GM21423 (cell line): ENCODE measurements at regions not wholly inside any gene's neighbourhood (a gene's known extent, or its start where the extent isn't known, plus 50 kb on each side); places are given as distances from the start of the nearest gene placed in this dataset.
"Not testable (repeated sequence)": the region's sequence is repeated elsewhere in the genome, so short reads cannot be mapped to it uniquely, and the experiment has no call there.

ENCODE experiments used
- ATAC-seq: cut with Tn5 transposase; IDR thresholded peaks from one replicate; pipeline ENCODE4 v1.9.1; 2021; ENCODE audit warnings: mild to moderate bottlenecking, moderate library complexity; ENCODE audit not compliant: unreplicated experiment

DNA sequence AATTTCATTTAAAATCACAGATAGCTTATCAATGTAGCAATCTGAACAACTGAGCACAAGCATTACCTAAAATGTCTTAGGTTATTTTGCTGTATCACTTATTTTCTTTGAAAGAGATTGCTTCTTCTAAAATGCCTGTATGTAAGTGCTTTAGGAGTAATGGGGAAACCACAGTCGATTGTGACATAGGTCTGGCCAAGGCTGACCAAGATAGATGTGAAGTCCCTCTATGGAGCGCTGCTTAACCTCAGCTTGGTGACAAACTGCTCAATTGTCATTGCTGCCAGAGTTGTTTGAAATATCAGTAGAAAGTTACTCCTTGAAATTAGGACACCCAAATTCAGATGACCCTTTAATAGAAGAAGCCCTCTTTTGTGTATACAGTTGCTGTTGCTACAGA, 401.9 kb upstream of the NDST4 start:
- peak; percentile 18 for ATAC-seq

DNA sequence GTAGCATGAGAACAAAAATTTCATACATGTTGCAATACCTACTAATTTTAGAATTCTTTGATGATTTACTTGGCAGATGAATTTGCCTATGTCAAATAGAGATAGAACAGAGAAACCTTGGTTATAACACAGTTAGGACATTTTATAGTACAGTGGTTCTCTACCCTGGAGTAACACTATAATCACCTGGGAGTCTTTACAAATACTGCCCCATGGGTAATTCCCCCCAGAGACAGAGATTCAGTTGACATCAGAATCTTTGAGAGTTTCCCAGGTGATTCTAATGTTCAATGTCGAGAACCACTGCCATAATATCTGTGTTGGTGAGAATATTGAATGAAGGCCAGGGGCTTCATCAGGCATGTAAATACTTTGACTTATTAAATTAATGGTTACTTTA, 401.3 kb upstream of the NDST4 start:
- ATAC-seq, result no peak

DNA sequence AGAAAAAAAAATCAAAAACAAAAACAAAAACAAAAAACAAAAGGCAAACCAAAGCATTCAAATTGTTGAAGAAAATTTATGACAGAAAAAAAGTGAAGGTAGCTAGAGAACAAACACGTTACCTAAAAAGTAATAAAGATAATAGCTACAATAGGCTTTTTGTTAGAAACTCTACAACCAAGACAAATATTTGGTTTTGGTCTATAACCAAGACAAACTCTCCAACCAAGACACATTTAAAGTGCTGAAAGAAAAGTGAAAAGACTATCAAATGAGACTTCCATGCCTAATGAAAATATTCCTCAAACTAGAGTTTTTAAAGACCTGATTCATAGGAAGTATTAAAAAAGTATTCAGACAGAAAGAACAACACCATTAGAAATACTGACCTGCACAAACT, 391.9 kb upstream of the NDST4 start:
- ATAC-seq, result no peak

- ATAC-seq, result no peak
Observed at GRCh38 chr4:115501656-115502055, 388.2 kb upstream of the NDST4 start.

DNA sequence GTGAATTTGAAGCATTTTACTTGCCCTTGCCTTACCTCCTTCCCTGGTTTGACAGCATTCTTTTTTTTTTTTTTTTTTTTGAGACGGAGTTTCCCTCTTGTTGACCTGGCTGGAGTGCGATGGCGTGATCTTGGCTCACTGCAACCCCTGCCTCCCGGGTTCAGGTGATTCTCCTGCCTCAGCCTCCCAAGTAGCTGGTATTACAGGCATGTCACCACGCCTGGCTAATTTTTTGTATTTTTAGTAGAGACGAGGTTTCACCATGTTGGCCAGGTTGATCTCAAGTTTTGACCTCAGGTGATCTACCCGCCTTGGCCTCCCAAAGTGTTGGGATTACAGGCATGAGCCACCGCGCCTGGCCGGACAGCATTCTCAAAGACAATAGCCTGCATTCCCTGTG, 380.4 kb upstream of the NDST4 start:
- ATAC-seq, result not testable (repeated sequence)

GRCh38 chr4:115491686-115492085, 378.3 kb upstream of the NDST4 start:
- ATAC-seq, result no peak

DNA sequence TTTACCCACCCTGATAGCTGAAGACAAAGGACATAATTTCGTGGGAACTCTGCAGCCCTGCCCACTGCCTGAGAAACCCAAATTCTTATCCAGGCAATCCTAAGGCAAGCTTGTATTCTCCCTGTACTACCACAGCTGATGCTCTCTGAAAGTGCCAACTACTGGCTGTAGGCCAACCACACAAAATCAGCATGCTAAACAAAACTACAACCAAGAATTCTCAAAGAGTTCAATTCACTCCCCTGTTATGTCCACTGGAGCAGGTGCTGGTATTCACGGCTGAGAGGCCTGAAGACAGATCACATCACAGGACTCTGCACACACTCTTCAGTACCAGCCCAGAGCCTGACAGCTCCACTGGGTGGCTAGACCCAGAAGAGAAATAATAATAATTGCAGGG, 375.9 kb upstream of the NDST4 start:
- no peak for ATAC-seq

DNA sequence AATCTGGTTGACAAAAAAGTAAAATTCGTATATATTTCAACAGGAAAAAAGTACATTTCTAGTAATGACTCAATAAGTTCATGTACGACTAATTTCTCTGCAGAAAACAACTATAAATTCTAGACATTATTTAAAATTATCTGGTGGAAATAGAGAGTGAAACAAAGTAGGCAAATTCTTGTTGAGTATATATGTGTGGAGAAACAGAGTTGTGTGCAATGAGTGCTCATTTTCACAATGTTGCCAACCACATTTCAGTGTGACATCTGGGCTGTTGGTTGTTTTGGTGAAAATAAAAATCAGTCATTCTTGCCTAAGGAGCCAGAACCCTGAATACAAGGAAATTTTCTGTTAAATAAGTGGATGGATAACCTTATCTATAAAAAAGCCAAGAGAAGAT, 372.0 kb upstream of the NDST4 start:
- no peak for ATAC-seq

DNA sequence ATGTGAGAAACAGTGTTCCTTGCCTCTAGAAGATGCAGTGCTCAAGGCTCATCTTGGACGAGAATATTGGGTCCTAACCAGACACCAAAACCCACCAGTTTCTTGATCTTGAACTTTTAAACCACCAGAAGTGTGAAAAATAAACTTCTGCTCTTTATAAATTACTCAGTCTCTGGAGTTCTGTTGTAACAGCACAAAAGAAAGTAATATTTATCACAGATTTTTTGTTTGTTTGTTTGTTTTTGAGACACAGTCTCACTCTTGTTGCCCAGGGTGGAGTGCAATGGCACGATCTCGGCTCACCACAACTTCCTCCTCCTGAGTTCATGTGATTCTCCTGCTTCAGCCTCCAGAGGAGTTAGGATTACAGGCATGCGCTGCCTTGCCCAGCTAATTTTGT, 371.1 kb upstream of the NDST4 start:
- no peak for ATAC-seq

GRCh38 chr4:115470763-115471162, 357.3 kb upstream of the NDST4 start:
- ATAC-seq, result no peak

DNA sequence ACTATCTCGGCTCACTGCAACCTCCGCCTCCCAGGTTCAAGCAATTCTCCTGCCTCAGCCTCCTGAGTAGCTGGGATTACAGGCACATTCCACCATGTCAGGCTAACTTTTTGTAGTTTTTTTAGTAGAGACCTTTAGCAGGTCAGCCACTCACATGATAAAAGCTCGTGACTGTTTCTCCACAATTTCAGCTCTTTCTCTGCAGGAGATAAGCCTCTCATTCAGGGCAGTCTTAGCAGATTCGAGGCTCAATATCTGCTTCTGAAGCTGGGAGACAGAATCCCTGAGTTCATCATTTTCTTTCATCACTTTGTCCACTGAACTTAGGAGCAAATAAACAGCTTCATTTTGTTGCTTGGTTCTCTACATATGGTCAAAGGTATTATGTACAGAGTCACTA, 345.9 kb upstream of the NDST4 start:
- ATAC-seq, result not testable (repeated sequence)

GRCh38 chr4:115456231-115456630, 342.8 kb upstream of the NDST4 start:
- ATAC-seq, result no peak

- no peak for ATAC-seq
Observed at GRCh38 chr4:115454228-115454627, 340.8 kb upstream of the NDST4 start.

- no peak for ATAC-seq
Observed at GRCh38 chr4:115453416-115453815, 340.0 kb upstream of the NDST4 start.

DNA sequence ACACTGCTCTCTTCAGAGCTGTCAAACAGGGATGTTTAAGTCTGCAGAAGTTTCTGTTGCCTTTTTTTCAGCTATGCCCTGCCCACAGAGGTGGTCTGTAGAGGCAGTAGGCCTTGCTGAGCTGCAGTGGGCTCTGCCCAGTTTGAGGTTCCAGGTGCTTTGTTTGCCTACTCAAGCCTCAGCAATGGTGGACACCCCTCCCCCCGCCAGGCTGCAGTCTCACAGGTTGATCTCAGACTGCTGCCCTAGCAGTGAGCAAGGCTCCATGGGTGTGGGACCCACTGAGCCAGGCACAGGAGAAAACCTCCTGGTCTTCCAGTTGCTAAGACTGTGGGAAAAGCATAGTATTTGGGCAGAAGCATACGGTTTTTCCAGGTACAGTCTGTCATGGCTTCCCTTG, 338.8 kb upstream of the NDST4 start:
- not testable (repeated sequence) for ATAC-seq

DNA sequence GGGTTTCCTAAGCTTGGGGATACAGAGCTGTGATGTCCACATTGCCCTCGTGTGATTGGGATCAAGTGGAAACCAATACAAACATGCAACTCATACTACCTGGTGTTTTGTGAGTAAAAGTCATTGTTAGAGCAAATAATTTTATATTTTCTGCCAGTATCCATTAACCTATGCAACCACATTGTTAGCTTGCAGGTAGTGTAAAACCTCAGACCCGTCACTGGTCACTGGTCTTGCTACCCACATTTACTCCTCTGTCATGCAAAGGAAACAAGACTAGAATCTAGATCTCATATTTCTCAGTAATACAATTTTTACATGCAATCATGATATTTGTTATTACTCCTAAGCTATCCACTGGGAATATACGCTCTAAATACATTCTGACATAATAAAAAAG, 324.3 kb upstream of the NDST4 start:
- ATAC-seq, result no peak

- no peak for ATAC-seq
Observed at GRCh38 chr4:115433491-115433890, 320.1 kb upstream of the NDST4 start.

DNA sequence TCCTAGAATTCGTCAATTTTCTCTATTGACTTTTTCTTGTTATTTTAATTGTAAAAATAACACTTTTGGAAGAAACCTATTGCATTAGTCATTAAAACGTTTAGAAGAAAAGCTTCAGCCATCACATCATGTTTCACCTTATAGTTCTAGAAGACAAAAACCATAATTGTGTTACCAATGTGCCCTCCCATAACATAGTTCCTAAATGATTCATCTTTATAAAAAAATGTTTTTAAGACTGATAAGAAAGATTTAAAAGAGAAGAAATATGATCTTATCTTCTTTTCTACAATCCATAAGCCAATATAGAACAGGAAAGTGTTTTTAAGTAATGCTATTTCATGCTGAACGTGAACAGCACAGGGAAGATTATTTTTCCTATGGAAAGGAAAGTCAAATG, 316.6 kb upstream of the NDST4 start:
- ATAC-seq, result no peak

DNA sequence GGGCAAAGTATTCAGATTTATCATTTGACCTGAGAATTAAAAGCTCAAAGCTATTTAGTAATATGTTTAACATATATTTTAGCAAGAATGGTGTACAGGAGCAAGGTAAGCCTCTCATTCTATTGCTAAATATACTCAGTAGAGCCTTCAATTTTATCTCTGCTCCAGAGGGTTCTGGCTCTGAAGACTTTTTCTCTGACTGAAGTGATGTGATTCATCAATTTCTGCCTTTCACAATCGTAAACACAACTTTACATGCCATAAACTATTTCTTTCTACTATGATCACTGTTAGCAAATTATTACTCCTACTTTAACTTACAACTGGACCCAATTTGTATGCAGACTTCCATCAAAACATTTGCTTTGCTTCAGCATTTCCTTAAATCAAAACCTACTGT, 315.0 kb upstream of the NDST4 start:
- no peak for ATAC-seq

DNA sequence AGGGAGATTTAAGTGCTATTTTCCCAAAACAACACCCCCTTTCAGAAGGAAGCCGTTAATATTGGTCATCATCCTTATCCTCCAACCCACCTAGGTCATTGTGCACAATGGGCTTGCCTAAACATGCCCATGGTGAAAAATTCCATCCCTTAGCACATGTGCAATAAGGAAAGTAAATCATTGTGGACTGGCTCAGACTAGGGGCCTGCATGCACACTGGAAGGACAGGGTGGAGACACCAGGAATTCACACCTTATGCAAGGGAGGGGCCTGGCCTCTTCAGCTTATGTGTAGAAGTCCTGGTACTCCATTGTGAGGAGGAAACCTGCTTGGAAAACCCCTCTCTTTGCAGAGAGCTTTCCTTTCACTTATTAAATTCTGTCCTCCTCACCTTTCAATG, 311.4 kb upstream of the NDST4 start:
- ATAC-seq, result no peak

DNA sequence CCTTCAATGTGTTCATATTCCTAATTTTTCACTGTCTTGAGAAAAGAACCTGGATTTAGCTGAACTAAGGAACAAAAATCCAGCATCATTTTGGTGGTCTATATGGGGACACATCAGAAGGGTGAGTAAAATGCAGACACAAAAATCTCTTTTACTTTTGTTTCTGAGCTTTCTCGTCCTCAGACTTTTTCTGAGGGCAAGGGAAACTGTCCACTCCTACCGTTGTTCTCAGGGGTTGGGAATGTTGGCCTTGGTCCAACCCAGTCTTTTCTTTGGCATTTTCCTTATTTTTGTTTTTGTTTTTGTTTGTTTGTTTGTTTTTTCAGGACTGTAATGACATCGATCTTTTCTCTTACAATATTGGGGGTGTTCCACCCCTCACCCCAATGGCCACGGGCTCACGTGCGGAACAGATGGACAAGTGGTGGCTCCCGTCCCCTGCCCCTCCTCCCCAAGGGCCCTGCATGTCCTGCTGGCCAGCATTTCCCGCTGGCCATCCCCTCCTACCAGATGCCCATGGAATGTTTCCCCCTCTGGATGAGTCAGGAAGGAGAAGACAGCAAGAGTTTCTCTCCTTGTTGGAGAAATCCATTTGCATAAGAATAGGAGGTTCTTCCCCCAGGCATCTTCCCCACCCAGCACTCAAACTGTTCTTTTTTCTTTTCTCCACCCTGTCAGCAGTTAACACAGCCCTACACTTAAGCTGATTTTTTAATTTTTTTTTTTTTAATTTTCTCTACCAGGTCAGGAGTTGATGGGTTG, 305.4 kb upstream of the NDST4 start:
- ATAC-seq, result no peak

DNA sequence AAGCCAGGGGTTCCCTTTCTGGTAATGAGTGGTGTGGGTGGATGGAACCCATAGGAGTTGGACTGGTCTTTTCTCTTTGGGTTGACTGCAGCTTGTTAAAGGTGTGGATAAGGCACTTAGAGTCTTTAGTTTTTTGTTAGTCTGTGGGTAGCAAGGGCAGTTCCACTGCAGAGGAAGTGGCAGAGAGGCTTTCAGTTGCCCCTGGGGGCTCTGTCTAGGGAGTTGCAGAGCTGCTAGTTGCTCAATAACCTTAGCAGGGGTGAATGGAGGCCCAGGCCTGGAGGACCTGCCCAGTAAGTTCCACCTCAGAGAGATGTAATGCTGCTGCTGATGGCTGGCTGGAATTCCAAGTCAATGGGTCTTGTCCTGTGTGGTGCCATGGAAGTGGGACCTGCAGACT, 282.6 kb upstream of the NDST4 start:
- ATAC-seq, result no peak

GRCh38 chr4:115376866-115377265, 263.4 kb upstream of the NDST4 start:
- ATAC-seq, result no peak
